Stimulated activated CD8-positive, alpha-beta memory T cell treated with anti-CD3 and anti-CD28 coated beads, Interleukin-4, amount 100 ng/mL, for 1 hour (primary cell): ENCODE measurements at regions not wholly inside any gene's neighbourhood (a gene's known extent, or its start where the extent isn't known, plus 50 kb on each side); places are given as distances from the start of the nearest gene placed in this dataset.

Experiments used
- DNase-seq, 2 donors: peaks; one replicate each; pipeline ENCODE4 v3.0.0-alpha.2; 2020; ENCODE audit warnings: low read depth in 2 of 2, low spot score in 1 of 2

GRCh38 chr21:27423906-27424595, 457.2 kb upstream of the ADAMTS5 start:
- no peak for DNase-seq

GRCh38 chr21:27423038-27423437, 456.1 kb upstream of the ADAMTS5 start:
- no peak for DNase-seq

- no peak for DNase-seq
Measured at GRCh38 chr21:27422435-27422834, 455.5 kb upstream of the ADAMTS5 start.

GRCh38 chr21:27421654-27422053, 454.8 kb upstream of the ADAMTS5 start:
- no peak for DNase-seq

GRCh38 chr21:27419153-27419552, 452.3 kb upstream of the ADAMTS5 start:
- no peak for DNase-seq

- DNase-seq = no peak
Measured at GRCh38 chr21:27418346-27418745, 451.5 kb upstream of the ADAMTS5 start.

GRCh38 chr21:27412530-27412929, 445.6 kb upstream of the ADAMTS5 start:
- DNase-seq = no peak

DNA sequence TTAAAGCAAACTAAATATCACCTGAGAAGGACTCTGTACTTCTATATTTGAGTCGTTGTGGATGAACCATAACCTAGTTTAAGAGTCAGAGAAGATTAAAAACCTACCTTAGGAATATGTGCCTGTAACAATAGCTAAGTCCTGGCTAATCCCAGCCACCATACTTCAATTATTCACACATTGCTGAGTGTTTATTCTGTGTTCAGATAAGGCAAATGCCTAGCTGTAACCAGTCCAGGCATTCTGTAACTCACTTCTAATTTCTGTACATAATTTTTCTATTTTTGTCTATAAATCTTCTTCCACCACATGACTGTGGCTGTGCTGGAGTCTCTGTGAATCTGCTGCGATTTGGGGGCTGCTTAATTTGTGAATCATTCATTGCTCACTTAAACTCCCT, 441.9 kb upstream of the ADAMTS5 start:
- no peak for DNase-seq

DNA sequence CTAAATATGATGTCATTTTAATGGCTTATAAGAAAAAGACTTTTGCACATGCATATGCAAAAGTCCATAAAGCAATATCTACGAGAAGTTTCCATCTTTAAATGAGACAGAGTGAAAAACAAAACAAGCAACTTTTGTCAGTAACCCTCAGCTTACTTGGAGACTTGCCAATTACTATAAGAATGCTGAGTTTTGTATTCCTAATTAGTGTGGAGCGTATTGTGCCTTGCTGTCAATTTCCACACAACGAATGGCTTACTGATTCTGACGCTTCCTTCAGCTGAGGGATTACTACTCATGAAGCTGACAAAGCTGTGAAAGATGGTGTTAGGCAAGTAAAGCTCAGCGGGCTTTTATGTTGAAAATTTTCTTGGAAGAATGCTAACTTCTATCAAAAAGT, 440.4 kb upstream of the ADAMTS5 start:
- no peak for DNase-seq

GRCh38 chr21:27406300-27407009, 439.6 kb upstream of the ADAMTS5 start:
- no peak for DNase-seq

GRCh38 chr21:27403011-27403410, 436.1 kb upstream of the ADAMTS5 start:
- DNase-seq = no peak

DNA sequence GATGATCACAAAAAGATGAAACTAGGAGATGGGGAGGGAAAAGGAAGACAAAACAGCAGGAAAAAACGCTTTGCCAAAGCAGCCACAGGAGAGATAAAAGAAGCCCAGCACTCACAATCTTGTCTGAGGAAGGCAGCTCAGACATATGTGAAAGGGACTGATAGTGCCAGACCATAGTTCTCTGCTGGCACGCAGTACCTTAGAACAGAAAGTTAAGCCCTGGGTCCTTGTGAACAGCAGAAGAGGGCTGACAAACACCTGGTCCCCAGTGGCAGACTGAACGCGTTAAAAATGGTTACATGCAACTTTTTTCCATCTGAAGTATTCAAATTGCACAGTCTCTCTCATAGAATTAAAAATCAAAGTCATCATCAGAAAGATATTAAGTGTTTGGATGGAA, 433.2 kb upstream of the ADAMTS5 start:
- DNase-seq = no peak

DNA sequence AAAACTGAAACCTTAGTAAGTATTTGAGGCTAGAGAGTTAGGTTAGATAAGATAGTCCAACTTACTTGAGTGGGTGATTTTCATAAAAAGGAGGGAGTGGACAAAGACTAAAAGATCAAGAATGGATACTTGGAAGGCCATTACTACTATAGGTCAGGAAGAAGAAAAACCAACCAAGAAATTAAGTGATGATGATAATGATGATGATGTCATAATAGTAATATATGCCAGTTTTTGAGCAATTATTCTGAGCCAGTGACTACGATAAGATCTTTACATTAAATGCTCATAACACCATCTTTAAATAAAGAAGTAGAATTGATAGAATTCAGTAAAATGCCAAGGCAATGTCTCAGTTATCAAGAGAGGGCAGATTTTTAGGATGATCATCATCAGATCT, 430.7 kb upstream of the ADAMTS5 start:
- no peak for DNase-seq

GRCh38 chr21:27393726-27394125, 426.8 kb upstream of the ADAMTS5 start:
- no peak for DNase-seq

- no peak for DNase-seq
Measured at GRCh38 chr21:27391990-27392389, 425.1 kb upstream of the ADAMTS5 start.

- DNase-seq = no peak
Measured at GRCh38 chr21:27390384-27390783, 423.5 kb upstream of the ADAMTS5 start.

DNA sequence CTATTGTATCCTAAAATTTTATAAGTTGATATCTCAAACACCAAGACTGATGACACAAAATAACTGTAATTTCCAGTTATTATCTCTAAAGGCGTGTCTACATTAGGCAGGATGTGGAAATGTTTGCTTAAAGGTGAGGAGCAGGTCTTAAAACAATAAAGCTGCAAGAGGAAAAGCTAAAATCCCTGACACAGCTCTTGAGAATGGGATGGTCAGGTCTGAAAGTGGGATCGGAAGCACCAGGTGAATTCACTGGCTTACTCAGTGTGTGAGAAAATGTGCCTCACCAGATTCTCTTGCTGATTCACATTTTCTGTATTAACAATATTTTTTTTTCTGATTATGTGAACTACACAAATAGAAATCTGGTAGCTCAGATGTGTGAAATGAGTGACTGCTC, 421.9 kb upstream of the ADAMTS5 start:
- DNase-seq = no peak

- no peak for DNase-seq
Measured at GRCh38 chr21:27382404-27382803, 415.5 kb upstream of the ADAMTS5 start.

DNA sequence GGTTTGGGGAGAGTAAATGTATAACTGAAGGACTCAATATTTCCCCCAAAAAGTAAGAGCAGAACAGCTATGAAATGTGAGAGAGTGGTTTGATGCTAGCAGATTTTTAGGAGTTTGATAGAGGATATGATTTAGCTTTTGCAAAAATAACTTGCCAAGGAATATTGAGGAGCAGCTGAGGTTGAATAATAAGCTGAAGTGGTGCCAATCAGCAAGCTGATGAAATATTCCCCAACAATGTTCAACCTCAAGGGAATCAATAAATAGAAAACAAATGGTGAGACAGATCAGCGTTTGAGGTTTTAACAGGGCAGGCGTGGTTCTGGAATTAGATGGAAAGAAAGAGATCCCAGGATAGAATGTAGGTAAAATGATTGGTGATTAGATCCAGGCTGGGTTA, 413.4 kb upstream of the ADAMTS5 start:
- no peak for DNase-seq

DNA sequence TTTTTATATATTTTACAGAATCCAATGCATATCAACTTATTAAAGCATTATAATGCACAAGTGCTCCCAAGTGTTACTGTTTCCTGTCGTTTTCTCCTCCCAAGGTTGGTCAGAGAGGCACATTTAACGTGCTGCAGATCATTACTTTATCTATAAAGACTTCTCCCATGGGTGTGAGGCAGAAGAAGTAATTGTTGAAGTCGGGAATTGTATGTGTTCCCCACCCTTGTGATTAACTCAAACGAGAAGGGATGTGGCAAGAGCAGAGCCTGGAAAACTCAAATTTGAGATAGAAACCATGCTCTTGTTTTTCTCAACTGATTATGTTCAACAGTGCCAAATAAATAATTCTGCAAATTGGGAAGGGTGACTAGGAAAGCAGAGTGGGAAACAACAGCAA, 412.5 kb upstream of the ADAMTS5 start:
- no peak for DNase-seq

- no peak for DNase-seq
Measured at GRCh38 chr21:27372381-27372780, 405.5 kb upstream of the ADAMTS5 start.

DNA sequence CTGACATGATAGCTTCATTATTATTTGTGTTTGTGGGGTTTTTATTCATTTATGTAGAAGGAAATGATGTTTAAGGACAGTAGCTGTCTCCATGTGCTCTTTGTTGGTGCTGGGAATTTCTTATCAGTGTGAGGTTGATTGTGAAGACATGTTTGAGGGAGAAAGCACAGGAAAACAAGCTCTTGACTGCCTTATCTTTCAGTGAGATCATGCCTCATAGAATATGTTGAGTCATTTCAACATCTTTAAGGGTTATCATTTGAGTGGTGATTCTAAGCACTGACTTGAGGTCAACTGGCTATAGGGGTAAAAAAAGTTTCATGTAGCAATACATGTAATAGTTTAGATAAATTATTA, 405.1 kb upstream of the ADAMTS5 start:
- no peak for DNase-seq
